ENCODE measurements at regions not wholly inside any gene's neighbourhood (a gene's known extent, or its start where the extent isn't known, plus 50 kb on each side); places are given as distances from the start of the nearest gene placed in this dataset.
"Not testable (repeated sequence)": the region's sequence is repeated elsewhere in the genome, so short reads cannot be mapped to it uniquely, and the experiment has no call there.

DNA sequence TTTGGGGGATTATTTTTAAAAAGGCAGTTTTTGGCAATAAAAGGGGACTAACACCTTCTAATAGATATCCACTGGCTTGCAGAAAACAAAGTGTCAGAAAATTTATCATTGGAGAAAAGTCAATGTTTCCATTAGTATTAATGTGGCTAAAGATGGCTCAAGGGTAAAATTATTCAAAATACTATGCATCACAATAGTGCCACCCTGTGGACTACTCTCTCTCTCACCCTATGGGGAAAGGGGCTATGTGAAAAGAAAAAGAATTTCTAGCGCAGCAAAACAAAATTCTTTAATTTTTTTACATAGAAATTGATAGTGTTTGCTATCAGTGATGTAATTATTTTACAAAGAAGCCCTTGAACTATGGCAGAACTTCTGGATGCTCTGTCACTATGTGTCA, 856.5 kb downstream of the KCNJ18 start:
- DNase-seq; POLR2A ChIA-PET; ATAC-seq; CTCF ChIA-PET; H3K27me3 Mint-ChIP-seq (ENCODE audit: low read depth); H3K4me1 Mint-ChIP-seq (ENCODE audit: low read depth); H3K9me3 Mint-ChIP-seq (ENCODE audit: insufficient read depth); H3K36me3 Mint-ChIP-seq (ENCODE audit: low read depth); H3K27ac Mint-ChIP-seq; H3K4me3 Mint-ChIP-seq: not testable (repeated sequence)

DNA sequence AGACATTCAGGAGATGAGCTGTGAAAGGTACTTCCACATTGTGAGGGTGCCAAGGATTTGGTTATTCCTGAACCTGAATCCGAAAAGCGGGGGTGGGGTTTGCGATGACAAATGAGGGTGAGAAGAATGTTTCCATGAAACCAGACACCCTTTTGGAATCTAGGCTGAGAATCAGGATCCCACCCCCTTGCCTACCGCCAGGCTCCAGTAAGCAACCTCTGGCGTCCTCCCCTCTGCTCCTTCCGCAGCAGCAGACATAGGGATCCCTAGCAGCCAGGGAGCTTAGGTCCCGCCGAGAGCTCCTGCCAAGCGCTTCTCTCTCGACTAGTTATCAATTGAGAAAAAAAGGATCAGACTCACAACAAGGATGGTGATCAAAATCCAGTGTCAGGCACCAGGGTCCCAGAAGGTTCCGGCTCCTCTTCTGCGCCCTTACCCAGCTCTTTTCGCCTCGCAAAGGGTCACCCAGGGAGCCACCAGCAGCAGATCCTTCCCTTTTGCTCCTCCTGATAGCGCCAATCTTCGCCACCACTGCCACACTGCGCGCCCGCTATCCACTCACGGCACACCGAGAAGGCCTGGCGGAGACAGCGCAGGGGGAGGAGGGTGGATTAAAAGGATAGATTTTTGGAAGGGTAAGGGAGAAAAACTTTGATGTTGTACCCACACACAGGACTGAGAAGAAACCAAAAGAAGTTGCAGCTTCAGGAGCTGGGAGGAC, 859.5 kb downstream of the KCNJ18 start:
- CTCF ChIA-PET; H3K27ac Mint-ChIP-seq; H3K4me1 Mint-ChIP-seq (ENCODE audit: low read depth); DNase-seq; H3K4me3 Mint-ChIP-seq; H3K9me3 Mint-ChIP-seq (ENCODE audit: insufficient read depth); H3K27me3 Mint-ChIP-seq (ENCODE audit: low read depth); ATAC-seq; H3K36me3 Mint-ChIP-seq (ENCODE audit: low read depth); POLR2A ChIA-PET: not testable (repeated sequence)

DNA sequence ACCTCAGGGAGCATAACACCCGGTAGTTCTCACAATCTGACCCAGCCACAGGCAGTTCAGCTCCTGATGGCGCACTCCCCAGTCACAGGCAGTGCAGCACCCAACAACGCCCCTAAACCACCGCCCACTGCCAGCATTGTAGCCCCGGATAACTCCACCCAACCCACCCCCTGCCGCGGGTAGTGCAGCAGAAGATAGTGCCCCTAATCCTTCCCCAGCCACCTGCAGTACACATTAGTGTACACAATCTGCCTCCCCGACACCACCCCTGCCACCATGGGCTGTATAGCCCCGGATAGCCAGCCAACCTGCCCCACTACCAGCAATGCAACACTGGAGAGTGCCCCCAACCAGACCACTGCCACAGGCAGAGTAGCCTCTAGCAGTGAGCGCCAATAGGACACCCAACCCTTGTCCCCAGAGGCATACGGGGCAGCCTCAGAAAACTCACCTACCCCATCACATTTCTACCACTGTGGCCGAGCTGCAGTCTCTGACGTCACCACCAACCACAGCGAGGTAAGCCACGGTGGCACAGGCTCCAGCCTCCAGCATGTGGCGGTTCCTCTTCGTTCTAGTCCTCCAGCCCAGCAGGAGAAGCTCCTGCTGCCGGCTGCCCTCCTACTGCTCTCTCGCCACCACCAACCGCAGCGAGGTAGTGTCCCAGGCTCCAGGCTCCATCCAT, 877.3 kb downstream of the KCNJ18 start:
- no peaks in the 10 kb centered on the region for H3K36me3 Mint-ChIP-seq (ENCODE audit: low read depth)
- no peak for ATAC-seq
- H3K4me3 Mint-ChIP-seq = no peak overlapping the region
- peaks cover 35% of the 10 kb centered on the region for H3K9me3 Mint-ChIP-seq (ENCODE audit: insufficient read depth)
- no peaks in the 10 kb centered on the region for H3K27me3 Mint-ChIP-seq (ENCODE audit: low read depth)
- no peak for DNase-seq
- ChIA-PET POLR2A (no interaction called here), CTCF (no interaction called here)
- no peaks in the 10 kb centered on the region for H3K4me1 Mint-ChIP-seq (ENCODE audit: low read depth)
- H3K27ac Mint-ChIP-seq = no peak overlapping the region

DNA sequence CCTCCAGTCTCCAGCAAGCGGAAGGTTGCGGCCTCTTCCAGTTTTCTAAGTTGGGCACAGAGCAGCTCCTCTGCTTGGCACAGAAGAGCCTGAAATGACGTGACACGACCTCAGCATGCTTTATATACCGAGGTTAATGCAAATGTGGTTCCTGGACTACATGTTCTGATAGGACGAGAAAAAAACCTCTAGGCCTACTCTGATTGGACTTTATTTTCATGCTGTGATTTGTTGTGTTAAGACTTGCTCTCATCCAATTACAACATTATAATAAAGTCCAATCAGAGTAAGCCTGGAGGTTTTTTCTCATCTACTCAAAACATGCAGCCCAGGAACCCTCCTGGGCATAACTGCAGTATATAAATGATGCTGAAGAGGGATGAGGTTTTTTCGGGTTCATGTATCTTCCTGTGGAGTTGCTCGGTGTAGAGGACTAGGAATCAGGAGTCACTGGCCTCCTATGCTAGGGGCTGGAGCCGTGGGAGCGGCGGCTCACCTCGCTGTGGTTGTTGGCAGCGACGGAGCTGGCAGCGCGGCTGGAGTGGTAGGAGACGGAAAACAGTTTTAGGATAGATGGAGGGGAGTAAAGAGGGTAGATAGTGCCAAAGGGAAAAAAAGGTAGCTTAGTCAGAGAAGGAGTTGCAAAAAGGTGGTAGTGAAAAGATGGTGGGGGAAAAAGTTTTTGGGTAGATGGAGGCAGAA, 878.0 kb downstream of the KCNJ18 start:
- Mint-ChIP-seq H3K4me1 (ENCODE audit: low read depth) (no peaks in the 10 kb centered on the region), H3K27me3 (ENCODE audit: low read depth) (no peaks in the 10 kb centered on the region), H3K27ac (no peak overlapping the region), H3K9me3 (ENCODE audit: insufficient read depth) (peaks cover 35% of the 10 kb centered on the region), H3K4me3 (no peak overlapping the region), H3K36me3 (ENCODE audit: low read depth) (no peaks in the 10 kb centered on the region)
- ATAC-seq = no peak
- CTCF ChIA-PET = no interaction called here
- POLR2A ChIA-PET = no interaction called here
- no peak for DNase-seq

DNA sequence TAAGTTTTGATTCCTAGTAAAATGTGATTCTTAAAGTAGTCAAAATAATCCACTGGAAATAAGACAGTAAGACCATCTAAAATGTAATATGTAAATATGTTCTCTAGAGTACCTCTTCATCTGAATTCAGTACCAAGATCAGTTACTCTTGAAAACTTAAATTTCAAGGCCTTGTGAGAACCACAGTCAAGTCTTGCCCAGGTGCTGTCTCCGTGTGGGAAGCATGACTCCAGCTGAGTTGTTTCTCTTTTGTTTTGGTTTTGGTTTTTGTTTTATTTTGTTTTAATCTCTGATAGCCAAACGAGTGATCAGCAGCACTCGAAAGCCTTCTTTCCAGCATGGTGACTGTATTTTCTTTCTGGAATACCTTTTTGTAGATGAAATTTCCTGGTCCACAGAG, 907.0 kb downstream of the KCNJ18 start:
- POLR2A ChIA-PET = no interaction called here
- DNase-seq = no peak
- no peaks in the 10 kb centered on the region for H3K27me3 Mint-ChIP-seq (ENCODE audit: low read depth)

DNA sequence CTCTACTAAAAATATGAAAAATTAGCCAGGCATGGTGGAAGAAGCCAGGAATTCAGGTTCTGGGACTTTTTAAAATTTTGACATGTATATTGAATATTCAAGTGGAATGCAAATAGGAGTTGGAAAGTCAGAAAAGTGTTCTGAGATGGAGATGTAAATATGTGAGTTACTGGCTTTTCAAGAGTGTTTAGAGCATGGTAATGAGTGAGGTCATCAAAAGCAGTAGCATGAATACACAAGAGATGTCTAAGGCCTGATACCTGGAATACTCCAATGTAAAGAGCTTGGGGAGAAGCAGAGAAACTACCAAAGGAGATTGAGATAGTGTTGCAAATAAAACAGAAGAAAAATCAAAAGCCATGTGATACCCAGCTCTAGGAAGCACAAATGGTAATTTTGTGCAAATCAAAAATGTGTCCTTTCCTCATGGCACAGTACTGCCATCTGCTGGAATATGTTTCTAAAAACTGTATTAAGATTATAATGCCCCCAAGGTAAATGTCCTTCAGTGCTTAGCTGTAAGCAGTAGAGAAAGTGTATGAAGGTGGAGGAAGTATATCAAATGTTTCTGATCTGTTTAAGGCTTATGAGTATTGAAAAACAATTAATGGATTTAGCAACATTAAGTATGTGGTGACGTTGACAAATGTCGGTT, 908.4 kb downstream of the KCNJ18 start:
- no peaks in the 10 kb centered on the region for H3K4me1 Mint-ChIP-seq (ENCODE audit: low read depth)
- H3K4me3 Mint-ChIP-seq = no peak overlapping the region
- DNase-seq (no peak), ATAC-seq (no peak)
- H3K27ac Mint-ChIP-seq = no peak overlapping the region
- H3K36me3 Mint-ChIP-seq (ENCODE audit: low read depth) = no peaks in the 10 kb centered on the region
- peaks cover 26% of the 10 kb centered on the region for H3K9me3 Mint-ChIP-seq (ENCODE audit: insufficient read depth)
- POLR2A ChIA-PET = no interaction called here
- CTCF ChIA-PET = no interaction called here
- H3K27me3 Mint-ChIP-seq (ENCODE audit: low read depth) = no peaks in the 10 kb centered on the region

More for the DNA sequence above, 907.0 kb downstream of the KCNJ18 start:
- H3K4me1 Mint-ChIP-seq (ENCODE audit: low read depth) = no peaks in the 10 kb centered on the region
- H3K4me3 Mint-ChIP-seq = no peak overlapping the region
- H3K9me3 Mint-ChIP-seq (ENCODE audit: insufficient read depth) = peaks cover 21% of the 10 kb centered on the region
- H3K36me3 Mint-ChIP-seq (ENCODE audit: low read depth) = no peaks in the 10 kb centered on the region
- no peak overlapping the region for H3K27ac Mint-ChIP-seq
- no peak for ATAC-seq
- CTCF ChIA-PET = no interaction called here

Data from activated CD8-positive, alpha-beta T cell treated with anti-CD3 and anti-CD28 coated beads, Interleukin-2, amount 10 ng/mL, durations not matched to agents 7 days and 5 days (primary cell).